Left lung (tissue), 4 donors: ENCODE measurements at regions not wholly inside any gene's neighbourhood (a gene's known extent, or its start where the extent isn't known, plus 50 kb on each side); places are given as distances from the start of the nearest gene placed in this dataset.
A peak's percentile ranks its signal among the peaks of the same experiment; 100 is the strongest.

ENCODE experiments used
- ATAC-seq: fragments of 200-7000 bp; cut with Tn5 transposase; one replicate; pipeline ENCODE4 v1.9.1; 2020; ENCODE audit warnings: moderate library complexity
- DNase-seq, 4 donors: peaks; one replicate each; pipeline ENCODE4 v3.0.0-alpha.2; 2013 to 2020
- H3K27ac ChIP-seq, 2 donors: fragments of 200-600 bp; sonication (generic) in 1 of 2; one replicate each; pipeline versions ENCODE4 v1.5.0 to v1.8.0; 2020 to 2021
- H3K27me3 ChIP-seq, 2 donors: fragments of 200-600 bp; sonication (generic) in 1 of 2; one replicate each; pipeline versions ENCODE4 v1.5.0 to v1.8.0; 2020 to 2021
- H3K36me3 ChIP-seq, 2 donors: fragments of 200-600 bp; sonication (generic) in 1 of 2; one replicate each; pipeline versions ENCODE4 v1.5.0 to v1.8.0; 2020 to 2021
- H3K4me1 ChIP-seq, 2 donors: fragments of 200-600 bp; one replicate each; pipeline ENCODE4 v1.8.0; 2021
- H3K4me3 ChIP-seq, 2 donors: fragments of 200-600 bp; sonication (generic) in 1 of 2; one replicate each; pipeline versions ENCODE4 v1.5.0 to v1.8.0; 2020 to 2021; ENCODE audit warnings: mild to moderate bottlenecking in 1 of 2
- H3K9me3 ChIP-seq, 2 donors: fragments of 200-600 bp; sonication (generic) in 1 of 2; one replicate each; pipeline versions ENCODE4 v1.5.0 to v1.8.0; 2020 to 2021
- CTCF ChIP-seq, 2 donors: fragments of 200-600 bp; sonication (generic) in 1 of 2; IDR thresholded peaks; one replicate each; pipeline versions ENCODE4 v1.5.0 to v1.8.0; 2021; ENCODE audit warnings: antibody characterized with exemption in 2 of 2
- intact Hi-C, 2 donors: fragments of 100-400 bp; cut with DNase I; formaldehyde crosslinking; loops; one replicate each; pipeline versions ENCODE4 v1.11.2 to v1.14.2; 2022
- donor health status: DM: no; HTN: yes; CAD: no.
- donor health status: DM: no; HTN: no; CAD: no.

DNA sequence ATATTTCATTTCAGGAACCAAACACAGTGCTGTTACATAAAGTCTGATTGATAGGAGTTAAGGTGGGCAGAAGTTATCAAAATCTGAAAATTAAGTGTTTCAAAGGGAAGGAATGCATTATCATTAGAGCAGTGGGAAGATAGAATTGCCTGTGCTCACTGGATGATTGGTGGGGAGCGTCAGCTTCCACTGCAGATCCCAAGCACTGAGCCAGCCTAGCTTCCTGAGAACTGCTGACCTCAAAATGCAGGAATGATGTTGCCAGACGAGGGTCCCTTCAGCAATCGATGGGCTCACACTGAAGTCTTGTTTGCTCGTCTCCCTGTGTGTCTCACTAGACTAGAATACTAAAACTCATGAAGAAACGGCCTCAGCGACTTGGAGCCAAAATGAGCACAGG, 110.0 kb upstream of the PHACTR1 start:
- H3K4me1 ChIP-seq, result peaks cover 0 to 23% of the 10 kb centered on the region in 2 donors
- no peaks in the 10 kb centered on the region for H3K27me3 ChIP-seq
- intact Hi-C loops, result loop anchor here in 1 of 2 donors (10.0 kb wide), 1 partner anchor 1022 kb away; no protein-coding TSS in a partner anchor
- no peak for ATAC-seq
- no peak overlapping the region for H3K4me3 ChIP-seq
- no peak for DNase-seq
- TF ChIP-seq CTCF (IDR thresholded peaks at IDR 0.05), result no peak
- no peak overlapping the region for H3K27ac ChIP-seq
- no peaks in the 10 kb centered on the region for H3K9me3 ChIP-seq
- no peaks in the 10 kb centered on the region for H3K36me3 ChIP-seq

DNA sequence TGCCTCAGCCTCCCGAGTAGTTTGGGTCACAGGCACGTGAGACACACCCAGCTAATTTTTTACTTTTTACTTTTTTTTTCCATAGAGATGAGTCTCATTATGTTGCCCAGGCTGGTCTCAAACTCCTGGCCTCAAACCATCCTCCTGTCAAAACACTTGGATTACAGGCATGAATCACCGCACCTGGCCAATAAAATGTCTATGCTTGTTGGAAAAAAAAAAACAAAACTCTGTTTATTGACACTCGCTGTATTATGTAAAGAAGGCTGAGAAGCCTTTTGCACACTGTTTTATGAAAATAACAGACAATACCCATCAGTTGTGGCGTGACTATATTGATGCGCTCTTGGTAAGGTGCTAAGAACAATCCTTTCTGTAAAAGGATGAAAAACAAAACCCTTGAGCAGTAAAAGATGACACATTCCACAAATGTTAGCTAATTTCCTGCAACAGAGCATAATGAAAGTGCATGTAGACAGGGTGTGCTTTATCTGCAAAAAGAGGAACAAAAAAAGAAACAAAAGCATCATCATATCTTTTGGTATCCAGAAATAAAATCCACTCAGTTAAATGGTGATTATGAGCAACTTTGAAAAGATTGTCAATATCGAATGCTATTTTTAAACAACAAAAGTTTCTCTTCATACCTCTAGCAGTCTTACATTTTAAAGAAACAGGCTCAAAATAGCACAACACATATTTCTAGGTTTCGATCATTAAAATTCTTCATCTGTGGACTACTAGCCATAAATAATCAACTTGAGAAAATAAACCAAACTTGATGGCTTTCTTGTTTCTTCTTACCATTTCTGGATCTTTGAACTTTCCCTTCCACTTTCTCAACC, 108.3 kb upstream of the PHACTR1 start:
- no peaks in the 10 kb centered on the region for H3K9me3 ChIP-seq
- no peak for TF ChIP-seq CTCF (IDR thresholded peaks at IDR 0.05)
- no peak for ATAC-seq
- no peaks in the 10 kb centered on the region for H3K36me3 ChIP-seq
- peaks cover 0 to 17% of the 10 kb centered on the region in 2 donors for H3K4me1 ChIP-seq
- no peaks in the 10 kb centered on the region for H3K27me3 ChIP-seq
- intact Hi-C loops, result loop anchor here in 1 of 2 donors (10.0 kb wide), 1 partner anchor 1023 kb away; no protein-coding TSS in a partner anchor
- peak overlapping the region in 1 of 2 donors; percentile 51 for H3K27ac ChIP-seq
- no peak for DNase-seq
- H3K4me3 ChIP-seq, result no peak overlapping the region

GRCh38 chr6:12608874-12609273, 107.7 kb upstream of the PHACTR1 start:
- no peak overlapping the region for H3K4me3 ChIP-seq
- no peaks in the 10 kb centered on the region for H3K36me3 ChIP-seq
- TF ChIP-seq CTCF (IDR thresholded peaks at IDR 0.05), result no peak
- no peak for DNase-seq
- intact Hi-C loops, result loop anchor here in 1 of 2 donors (10.0 kb wide), 1 partner anchor 1024 kb away; no protein-coding TSS in a partner anchor
- no peak for ATAC-seq
- H3K9me3 ChIP-seq, result no peaks in the 10 kb centered on the region
- no peaks in the 10 kb centered on the region for H3K27me3 ChIP-seq
- no peak overlapping the region for H3K27ac ChIP-seq
- peaks cover 0 to 17% of the 10 kb centered on the region in 2 donors for H3K4me1 ChIP-seq

DNA sequence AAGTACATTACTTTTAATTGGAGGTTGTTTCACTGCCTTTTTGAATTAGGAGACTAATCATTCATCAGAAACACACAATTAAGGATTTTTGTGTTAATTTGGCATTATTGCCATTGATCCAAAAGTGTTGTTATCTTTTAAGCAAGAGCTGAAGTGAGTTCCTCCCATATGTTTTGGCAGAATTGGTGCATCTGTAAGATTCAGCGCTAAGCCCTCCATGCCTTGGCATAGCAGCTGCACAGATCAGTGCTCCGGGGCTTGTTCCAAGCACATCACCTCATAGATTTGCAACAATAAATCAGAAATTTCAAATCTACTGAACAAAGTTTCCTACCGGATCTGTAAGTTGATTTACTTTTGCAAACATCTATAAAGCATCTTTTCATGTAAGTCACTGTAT, 106.8 kb upstream of the PHACTR1 start:
- no peak for DNase-seq
- Histone ChIP-seq H3K27me3 (no peaks in the 10 kb centered on the region), H3K4me3 (no peak overlapping the region), H3K36me3 (no peaks in the 10 kb centered on the region), H3K27ac (no peak overlapping the region), H3K9me3 (no peaks in the 10 kb centered on the region), H3K4me1 (peaks cover 0 to 17% of the 10 kb centered on the region in 2 donors)
- no peak for ATAC-seq
- no peak for TF ChIP-seq CTCF (IDR thresholded peaks at IDR 0.05)
- intact Hi-C loops, result loop anchor here in 1 of 2 donors (10.0 kb wide), 1 partner anchor 1025 kb away; no protein-coding TSS in a partner anchor

- TF ChIP-seq CTCF (IDR thresholded peaks at IDR 0.05), result no peak
- H3K4me1 ChIP-seq, result peaks cover 0 to 14% of the 10 kb centered on the region in 2 donors
- H3K27ac ChIP-seq, result no peak overlapping the region
- intact Hi-C loops, result no loop called here
- H3K36me3 ChIP-seq, result no peaks in the 10 kb centered on the region
- no peak for DNase-seq
- no peak for ATAC-seq
- no peaks in the 10 kb centered on the region for H3K9me3 ChIP-seq
- H3K27me3 ChIP-seq, result no peaks in the 10 kb centered on the region
- H3K4me3 ChIP-seq, result no peak overlapping the region
These were observed 105.7 kb upstream of the PHACTR1 start for GRCh38 chr6:12610862-12611261.
